Rectal smooth muscle tissue (tissue), 1 donor: ENCODE measurements at regions not wholly inside any gene's neighbourhood (a gene's known extent, or its start where the extent isn't known, plus 50 kb on each side); places are given as distances from the start of the nearest gene placed in this dataset.
"Not testable (repeated sequence)": the region's sequence is repeated elsewhere in the genome, so short reads cannot be mapped to it uniquely, and the experiment has no call there.

ENCODE experiments used
- H3K27ac ChIP-seq: one replicate; pipeline ENCODE4 v1.7.0; 2013; ENCODE audit warnings: low read depth, low read length, inconsistent platforms
- H3K27me3 ChIP-seq: one replicate; pipeline ENCODE4 v1.7.0; 2013; ENCODE audit warnings: low read length; ENCODE audit not compliant: control insufficient read depth, insufficient read depth
- H3K36me3 ChIP-seq: one replicate; pipeline ENCODE4 v1.7.0; 2013; ENCODE audit warnings: low read length; ENCODE audit not compliant: control insufficient read depth, insufficient read depth
- H3K4me1 ChIP-seq: one replicate; pipeline ENCODE4 v1.7.0; 2013; ENCODE audit warnings: low read length; ENCODE audit not compliant: control insufficient read depth, insufficient read depth
- H3K4me3 ChIP-seq: one replicate; pipeline ENCODE4 v1.7.0; 2013; ENCODE audit warnings: low read length
- H3K9ac ChIP-seq: one replicate; pipeline ENCODE4 v1.7.0; 2013; ENCODE audit warnings: low read length

GRCh38 chr4:134702374-134702773 lies 500.8 kb upstream of the PABPC4L start:
- Histone ChIP-seq H3K4me1 (no peaks in the 10 kb centered on the region), H3K36me3 (no peaks in the 10 kb centered on the region), H3K27ac (no peak overlapping the region), H3K27me3 (no peaks in the 10 kb centered on the region), H3K4me3 (no peak overlapping the region), H3K9ac (no peak overlapping the region)

DNA sequence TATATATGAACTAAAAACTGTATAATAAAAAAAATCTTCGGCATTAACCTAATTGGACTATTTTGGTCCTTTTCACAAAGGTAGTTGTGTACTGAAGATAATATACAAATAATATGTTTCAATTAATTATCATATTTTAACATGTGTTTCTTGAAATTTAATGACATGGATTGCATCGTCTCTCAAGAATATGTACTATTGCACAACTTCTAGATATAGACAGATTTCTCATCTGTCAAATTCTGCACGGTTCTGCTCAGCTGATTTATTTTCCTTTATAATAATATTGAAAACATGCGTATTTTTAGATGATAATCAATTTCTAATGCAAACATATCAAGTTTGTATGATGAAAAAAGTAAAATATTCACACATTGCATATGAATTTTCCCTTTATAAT lies 498.7 kb upstream of the PABPC4L start:
- Histone ChIP-seq H3K4me1 (no peaks in the 10 kb centered on the region), H3K36me3 (no peaks in the 10 kb centered on the region), H3K9ac (no peak overlapping the region), H3K4me3 (no peak overlapping the region), H3K27me3 (no peaks in the 10 kb centered on the region), H3K27ac (no peak overlapping the region)

GRCh38 chr4:134698831-134699230 lies 497.2 kb upstream of the PABPC4L start:
- H3K4me1 ChIP-seq, H3K36me3 ChIP-seq, H3K27ac ChIP-seq, H3K9ac ChIP-seq, H3K4me3 ChIP-seq, H3K27me3 ChIP-seq: not testable (repeated sequence)

GRCh38 chr4:134695433-134695832 lies 493.8 kb upstream of the PABPC4L start:
- no peak overlapping the region for H3K27ac ChIP-seq
- H3K27me3 ChIP-seq = no peaks in the 10 kb centered on the region
- no peak overlapping the region for H3K4me3 ChIP-seq
- no peak overlapping the region for H3K9ac ChIP-seq
- no peaks in the 10 kb centered on the region for H3K4me1 ChIP-seq
- H3K36me3 ChIP-seq = no peaks in the 10 kb centered on the region

DNA sequence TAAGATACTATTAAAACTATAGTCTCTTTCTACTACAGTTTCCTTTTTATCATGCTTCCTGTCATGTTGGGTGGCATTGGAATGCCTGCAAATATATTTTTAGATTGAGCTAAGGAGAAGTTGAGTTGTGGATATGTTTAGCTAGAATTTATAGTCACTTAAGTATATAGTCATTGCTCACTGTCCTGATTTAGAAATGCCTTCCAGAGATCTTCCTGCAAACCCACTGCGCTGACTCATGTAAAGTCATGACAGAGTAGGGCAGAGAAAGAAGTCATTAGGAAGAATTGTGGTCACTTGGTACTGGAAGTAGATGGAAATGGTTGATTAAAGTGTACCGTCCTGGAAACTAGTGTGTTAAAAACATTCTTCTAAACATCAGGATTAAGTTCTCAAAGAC lies 490.3 kb upstream of the PABPC4L start:
- Histone ChIP-seq H3K27me3 (no peaks in the 10 kb centered on the region), H3K4me3 (no peak overlapping the region), H3K27ac (no peak overlapping the region), H3K9ac (no peak overlapping the region), H3K36me3 (no peaks in the 10 kb centered on the region), H3K4me1 (no peaks in the 10 kb centered on the region)

DNA sequence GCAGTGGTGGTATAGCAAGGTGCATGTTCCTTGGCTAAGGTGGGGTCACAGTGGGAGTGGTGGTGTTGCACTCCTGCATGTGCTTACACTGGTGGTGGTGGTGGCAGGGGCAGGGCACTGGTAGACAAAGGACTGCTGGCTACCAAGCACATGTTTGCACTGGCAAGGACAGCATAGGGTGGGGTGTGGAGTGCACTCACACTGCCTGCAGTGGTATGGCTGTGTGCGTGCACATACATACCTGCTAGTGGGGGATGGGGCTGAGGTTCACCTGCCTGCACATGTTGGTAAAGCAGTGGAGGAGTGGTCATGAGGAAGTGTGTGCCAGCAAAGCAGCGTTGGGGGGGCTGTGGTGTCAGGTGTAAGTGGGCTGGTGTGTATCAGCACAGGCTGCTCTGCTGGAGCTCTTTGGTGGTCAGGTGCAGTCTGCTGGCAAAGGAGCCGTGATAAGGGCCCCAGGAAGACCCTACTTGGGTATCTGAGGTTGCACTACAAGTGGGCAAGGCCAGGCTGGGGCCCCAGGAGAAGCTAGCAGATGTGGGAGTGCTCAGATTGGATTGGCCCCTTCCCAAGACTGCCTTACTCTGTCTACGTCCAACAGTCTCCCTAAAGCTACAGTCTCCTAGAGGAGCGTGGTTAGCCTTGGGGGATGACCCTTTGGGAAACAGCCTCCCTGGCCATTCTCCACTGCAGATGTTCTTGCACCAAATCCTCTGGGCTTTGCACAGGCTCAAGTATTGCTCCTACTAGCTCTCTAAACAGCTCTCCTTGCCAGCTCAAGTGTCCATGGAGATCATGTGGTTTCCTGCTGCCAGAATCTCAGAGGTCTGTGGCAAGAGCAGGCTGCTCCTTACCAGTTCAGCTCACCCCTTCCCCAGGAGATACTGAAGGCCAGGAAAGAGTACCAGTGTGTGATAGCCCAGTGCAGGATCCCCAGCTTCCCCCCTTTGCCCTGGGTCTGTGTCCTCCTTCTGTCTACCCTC lies 486.3 kb upstream of the PABPC4L start:
- Histone ChIP-seq H3K27me3 (no peaks in the 10 kb centered on the region), H3K4me3 (no peak overlapping the region), H3K4me1 (no peaks in the 10 kb centered on the region), H3K36me3 (no peaks in the 10 kb centered on the region), H3K27ac (no peak overlapping the region), H3K9ac (no peak overlapping the region)

DNA sequence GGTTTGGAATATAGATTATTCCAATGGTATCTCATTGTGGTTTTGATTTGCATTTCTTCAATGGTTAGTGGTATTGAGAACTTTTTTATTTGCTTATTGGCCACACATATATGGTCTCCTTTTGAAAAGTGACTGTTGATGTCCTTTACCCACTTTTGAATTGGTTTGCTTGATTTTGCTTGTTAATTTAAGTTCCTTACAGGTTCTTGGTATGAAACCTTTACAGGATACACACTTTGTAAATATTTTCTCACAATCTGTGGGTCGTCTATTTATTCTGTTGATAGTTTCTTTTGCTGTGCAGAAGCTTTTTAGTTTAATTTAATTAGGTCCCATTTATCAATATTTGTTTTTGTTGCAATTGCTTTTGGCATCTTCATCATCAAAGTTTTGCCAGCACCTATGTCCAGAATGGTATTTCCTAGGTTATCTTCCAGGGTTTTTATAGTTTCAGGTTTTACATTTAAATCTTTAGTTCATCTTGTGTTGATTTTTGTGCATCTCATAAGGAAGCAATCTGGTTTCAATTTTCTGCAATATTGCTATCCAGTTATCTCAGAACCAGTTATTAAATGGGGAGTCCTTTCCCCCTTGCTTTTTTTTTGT lies 475.7 kb upstream of the PABPC4L start:
- no peaks in the 10 kb centered on the region for H3K27me3 ChIP-seq
- no peaks in the 10 kb centered on the region for H3K36me3 ChIP-seq
- no peak overlapping the region for H3K4me3 ChIP-seq
- H3K9ac ChIP-seq = no peak overlapping the region
- no peak overlapping the region for H3K27ac ChIP-seq
- no peaks in the 10 kb centered on the region for H3K4me1 ChIP-seq

DNA sequence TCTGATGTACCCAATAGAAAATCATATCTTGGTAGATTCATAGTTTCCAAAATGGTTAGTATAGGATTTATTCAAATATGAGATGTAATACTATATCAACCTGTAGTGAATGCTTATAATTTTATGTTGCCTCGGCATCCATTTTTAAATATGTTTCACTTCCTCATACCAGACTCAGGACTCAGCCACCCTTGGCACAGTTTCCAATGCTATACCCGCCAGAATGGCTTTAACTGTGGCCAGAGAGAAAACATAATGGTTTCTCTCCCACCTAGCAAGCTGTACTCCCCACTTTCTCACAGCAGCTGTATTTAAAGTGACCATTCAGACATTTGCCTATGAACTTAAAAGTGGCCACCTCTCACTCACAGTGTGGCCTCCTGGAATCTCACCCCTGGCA lies 466.6 kb upstream of the PABPC4L start:
- Histone ChIP-seq H3K27me3 (no peaks in the 10 kb centered on the region), H3K27ac (no peak overlapping the region), H3K9ac (no peak overlapping the region), H3K4me3 (no peak overlapping the region), H3K4me1 (no peaks in the 10 kb centered on the region), H3K36me3 (no peaks in the 10 kb centered on the region)

GRCh38 chr4:134666640-134667039 lies 465.1 kb upstream of the PABPC4L start:
- Histone ChIP-seq H3K36me3 (no peaks in the 10 kb centered on the region), H3K27ac (no peak overlapping the region), H3K27me3 (no peaks in the 10 kb centered on the region), H3K4me1 (no peaks in the 10 kb centered on the region), H3K9ac (no peak overlapping the region), H3K4me3 (no peak overlapping the region)

DNA sequence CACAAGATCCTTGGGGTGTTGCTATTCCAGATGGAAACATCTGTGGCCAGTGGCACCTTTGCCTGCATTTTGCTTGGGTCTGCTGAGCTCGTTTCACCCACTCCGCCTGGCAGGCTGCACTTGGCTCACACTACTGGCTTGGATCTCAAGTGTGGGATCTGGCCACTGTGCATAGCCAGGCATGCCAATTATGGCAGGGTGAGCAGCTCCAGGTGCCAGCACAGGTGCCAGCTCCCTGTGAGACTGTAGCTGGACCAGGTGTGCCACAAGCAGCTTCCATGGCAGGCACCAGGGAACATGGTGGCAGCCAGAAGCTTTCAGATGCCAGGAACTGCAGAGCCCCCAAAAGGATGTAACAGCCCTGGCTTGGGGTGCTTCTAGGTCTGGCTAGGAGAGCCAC lies 463.8 kb upstream of the PABPC4L start:
- H3K9ac ChIP-seq = no peak overlapping the region
- H3K27ac ChIP-seq = no peak overlapping the region
- H3K27me3 ChIP-seq = no peaks in the 10 kb centered on the region
- H3K4me1 ChIP-seq = no peaks in the 10 kb centered on the region
- no peaks in the 10 kb centered on the region for H3K36me3 ChIP-seq
- H3K4me3 ChIP-seq = no peak overlapping the region

- Histone ChIP-seq H3K27me3 (no peaks in the 10 kb centered on the region), H3K4me1 (no peaks in the 10 kb centered on the region), H3K4me3 (no peak overlapping the region), H3K27ac (no peak overlapping the region), H3K9ac (no peak overlapping the region), H3K36me3 (no peaks in the 10 kb centered on the region)
Measured at GRCh38 chr4:134663742-134664141, 462.2 kb upstream of the PABPC4L start.

DNA sequence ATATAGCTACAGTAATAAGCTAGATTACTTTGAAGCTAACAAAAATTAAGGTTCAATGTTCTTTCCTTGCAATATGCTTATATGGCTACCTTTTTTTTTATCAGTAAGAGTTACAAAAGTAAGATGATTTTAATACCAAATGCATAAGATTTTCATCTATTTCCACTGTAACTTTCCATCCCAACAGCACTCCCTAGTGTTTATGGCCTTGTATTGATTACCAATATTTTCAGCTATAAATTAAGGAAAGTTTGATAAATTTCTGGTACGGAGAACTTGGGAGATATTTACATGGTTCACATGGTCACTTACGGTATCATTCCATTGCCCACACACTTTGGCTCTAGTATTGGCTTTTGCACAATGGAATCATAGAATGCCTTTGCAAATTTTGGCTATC lies 448.9 kb upstream of the PABPC4L start:
- H3K4me1 ChIP-seq = no peaks in the 10 kb centered on the region
- no peak overlapping the region for H3K4me3 ChIP-seq
- H3K9ac ChIP-seq = no peak overlapping the region
- H3K36me3 ChIP-seq = no peaks in the 10 kb centered on the region
- no peaks in the 10 kb centered on the region for H3K27me3 ChIP-seq
- H3K27ac ChIP-seq = no peak overlapping the region

- no peaks in the 10 kb centered on the region for H3K27me3 ChIP-seq
- H3K4me3 ChIP-seq = no peak overlapping the region
Measured at GRCh38 chr4:134645778-134646177, 444.2 kb upstream of the PABPC4L start.

More at GRCh38 chr4:134645778-134646177, 444.2 kb upstream of the PABPC4L start:
- Histone ChIP-seq H3K4me1 (no peaks in the 10 kb centered on the region), H3K27ac (no peak overlapping the region), H3K9ac (no peak overlapping the region), H3K36me3 (no peaks in the 10 kb centered on the region)
